Fibroblast of lung (primary cell): ENCODE measurements at regions not wholly inside any gene's neighbourhood (a gene's known extent, or its start where the extent isn't known, plus 50 kb on each side); places are given as distances from the start of the nearest gene placed in this dataset.

Experiments used
- EZH2 ChIP-seq: IDR thresholded peaks from 2 replicates; pipeline ENCODE4 v1.5.1; 2012; ENCODE audit warnings: low read length, control low read depth, mild to moderate bottlenecking; ENCODE audit errors: missing control alignments
- TF ChIP-seq, protein P1 (sequence below), 2 donors: IDR thresholded peaks in 1 of 2; conservative IDR thresholded peaks in 1 of 2; 1 replicate in 1 of 2; 2 replicates in 1 of 2; pipeline ENCODE4 v1.5.1; 2011 to 2012; ENCODE audit warnings: low read length in 2 of 2, control low read depth in 1 of 2, inconsistent platforms in 1 of 2, low read depth in 1 of 2, mild to moderate bottlenecking in 1 of 2

DNA sequence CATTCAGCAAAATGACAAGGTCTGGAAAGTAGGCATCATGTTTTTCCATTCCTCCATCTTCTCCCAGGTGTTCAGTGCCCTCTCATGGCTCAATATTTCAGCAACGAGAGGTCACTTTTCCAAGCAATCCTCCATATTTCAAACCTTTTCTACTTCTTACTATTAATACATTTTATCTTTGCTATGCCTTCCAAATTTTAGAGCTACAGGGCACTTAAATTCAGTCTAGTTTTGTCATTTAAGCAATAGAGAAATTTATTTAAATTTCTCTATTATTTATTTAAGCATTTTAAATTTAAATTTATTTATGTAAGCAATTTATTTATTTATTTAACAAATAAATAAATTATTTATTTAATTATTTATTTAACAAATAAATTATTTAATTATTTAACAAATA lies 305.1 kb upstream of the ANXA10 start:
- TF ChIP-seq, protein P1, sequence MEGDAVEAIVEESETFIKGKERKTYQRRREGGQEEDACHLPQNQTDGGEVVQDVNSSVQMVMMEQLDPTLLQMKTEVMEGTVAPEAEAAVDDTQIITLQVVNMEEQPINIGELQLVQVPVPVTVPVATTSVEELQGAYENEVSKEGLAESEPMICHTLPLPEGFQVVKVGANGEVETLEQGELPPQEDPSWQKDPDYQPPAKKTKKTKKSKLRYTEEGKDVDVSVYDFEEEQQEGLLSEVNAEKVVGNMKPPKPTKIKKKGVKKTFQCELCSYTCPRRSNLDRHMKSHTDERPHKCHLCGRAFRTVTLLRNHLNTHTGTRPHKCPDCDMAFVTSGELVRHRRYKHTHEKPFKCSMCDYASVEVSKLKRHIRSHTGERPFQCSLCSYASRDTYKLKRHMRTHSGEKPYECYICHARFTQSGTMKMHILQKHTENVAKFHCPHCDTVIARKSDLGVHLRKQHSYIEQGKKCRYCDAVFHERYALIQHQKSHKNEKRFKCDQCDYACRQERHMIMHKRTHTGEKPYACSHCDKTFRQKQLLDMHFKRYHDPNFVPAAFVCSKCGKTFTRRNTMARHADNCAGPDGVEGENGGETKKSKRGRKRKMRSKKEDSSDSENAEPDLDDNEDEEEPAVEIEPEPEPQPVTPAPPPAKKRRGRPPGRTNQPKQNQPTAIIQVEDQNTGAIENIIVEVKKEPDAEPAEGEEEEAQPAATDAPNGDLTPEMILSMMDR (conservative IDR thresholded peaks at IDR 0.05 in 1 of 2, IDR thresholded peaks at IDR 0.05 in 1 of 2; ENCODE audit: low read depth in 1 of 2, low read length in 2 of 2): no peak
- no peak for TF ChIP-seq EZH2
